OCI-LY7 (cell line): ENCODE measurements at regions not wholly inside any gene's neighbourhood (a gene's known extent, or its start where the extent isn't known, plus 50 kb on each side); places are given as distances from the start of the nearest gene placed in this dataset.

Experiments
- BruUV-seq: library from RNA; stranded (reverse); fragments of 400-500 nt; replicated peaks from 2 replicates; lab custom pipeline; 2021; lab: Mats Ljungman, UMichigan
- CTCF ChIA-PET: fragments of 300-600 bp; sonication (Branson Sonifier 250); formaldehyde crosslinking; loops from one replicate; lab custom pipeline; 2022; ENCODE audit warnings: antibody characterized with exemption; ENCODE audit not compliant: unreplicated experiment; lab: Charles Lee
- POLR2A ChIA-PET: fragments of 300-600 bp; sonication (Branson Sonifier 250); formaldehyde crosslinking; loops from one replicate; lab custom pipeline; 2022; ENCODE audit warnings: antibody characterized with exemption; lab: Charles Lee
- DNase-seq: peaks from one replicate; pipeline ENCODE4 v3.0.0-alpha.2; 2015; ENCODE audit warnings: low spot score
- H2AFZ ChIP-seq: fragments of 200-600 bp; sonication (generic), shearing (Covaris generic); 2 replicates; pipeline ENCODE4 v1.6.1; 2014; ENCODE audit warnings: mild to moderate bottlenecking, antibody characterized with exemption, low read length, moderate library complexity
- H3K27ac ChIP-seq: fragments of 200-600 bp; sonication (generic); 2 replicates; pipeline ENCODE4 v1.5.1; 2014; ENCODE audit warnings: mixed run types, low read depth, mild to moderate bottlenecking, moderate library complexity, low read length, inconsistent platforms; ENCODE audit not compliant: poor library complexity, severe bottlenecking
- H3K36me3 ChIP-seq: fragments of 200-600 bp; sonication (generic); 2 replicates; pipeline ENCODE4 v1.6.1; 2014; ENCODE audit warnings: mild to moderate bottlenecking, antibody characterized with exemption, low read length, moderate library complexity, mixed read lengths; ENCODE audit not compliant: insufficient read depth
- H3K4me1 ChIP-seq: fragments of 200-600 bp; sonication (generic); 2 replicates; pipeline ENCODE4 v1.5.1; 2014; ENCODE audit warnings: mild to moderate bottlenecking, low read length; ENCODE audit not compliant: insufficient read depth, poor library complexity, severe bottlenecking
- H3K4me2 ChIP-seq: fragments of 200-600 bp; sonication (generic); 2 replicates; pipeline ENCODE4 v1.6.1; 2014; ENCODE audit warnings: mild to moderate bottlenecking, low read length
- H3K4me3 ChIP-seq: fragments of 200-600 bp; sonication (generic); 2 replicates; pipeline ENCODE4 v1.5.1; 2014; ENCODE audit warnings: mild to moderate bottlenecking, low read depth, low read length; ENCODE audit not compliant: poor library complexity, severe bottlenecking
- H3K79me2 ChIP-seq: fragments of 200-600 bp; sonication (generic); 2 replicates; pipeline ENCODE4 v1.6.1; 2016; ENCODE audit warnings: low read depth, mild to moderate bottlenecking, low read length, moderate library complexity, mixed read lengths; ENCODE audit not compliant: insufficient read depth
- H3K9me2 ChIP-seq: fragments of 200-600 bp; sonication (generic); 2 replicates; pipeline ENCODE4 v1.6.1; 2016; ENCODE audit warnings: mild to moderate bottlenecking, low read length, mixed read lengths; ENCODE audit not compliant: insufficient read depth
- H3K9me3 ChIP-seq: fragments of 200-600 bp; sonication (generic); 2 replicates; pipeline ENCODE4 v1.6.1; 2014; ENCODE audit warnings: mild to moderate bottlenecking, mixed run types, low read length, mixed read lengths
- H4K20me1 ChIP-seq: fragments of 200-600 bp; sonication (generic); 2 replicates; pipeline ENCODE4 v1.6.1; 2014; ENCODE audit warnings: mild to moderate bottlenecking, antibody characterized with exemption, low read length, moderate library complexity, mixed read lengths; ENCODE audit not compliant: insufficient read depth
- EZH2phosphoT487 ChIP-seq: fragments of 200-600 bp; sonication (generic); IDR thresholded peaks from 2 replicates; pipeline ENCODE4 v1.6.1; 2018; ENCODE audit warnings: low read depth, borderline replicate concordance, mild to moderate bottlenecking, mixed run types, antibody characterized with exemption, low read length, moderate library complexity, mixed read lengths
- intact Hi-C: fragments of 100-400 bp; cut with micrococcal nuclease; formaldehyde crosslinking; loops from one replicate; pipeline ENCODE4 v1.10.0; 2022; ENCODE audit not compliant: unreplicated experiment
- TF ChIP-seq, protein P1 (sequence below): fragments of 200-600 bp; sonication (generic); conservative IDR thresholded peaks from 2 replicates; pipeline ENCODE4 v1.5.1; 2014; ENCODE audit warnings: mild to moderate bottlenecking, antibody characterized with exemption, low read length, moderate library complexity, mixed read lengths

DNA sequence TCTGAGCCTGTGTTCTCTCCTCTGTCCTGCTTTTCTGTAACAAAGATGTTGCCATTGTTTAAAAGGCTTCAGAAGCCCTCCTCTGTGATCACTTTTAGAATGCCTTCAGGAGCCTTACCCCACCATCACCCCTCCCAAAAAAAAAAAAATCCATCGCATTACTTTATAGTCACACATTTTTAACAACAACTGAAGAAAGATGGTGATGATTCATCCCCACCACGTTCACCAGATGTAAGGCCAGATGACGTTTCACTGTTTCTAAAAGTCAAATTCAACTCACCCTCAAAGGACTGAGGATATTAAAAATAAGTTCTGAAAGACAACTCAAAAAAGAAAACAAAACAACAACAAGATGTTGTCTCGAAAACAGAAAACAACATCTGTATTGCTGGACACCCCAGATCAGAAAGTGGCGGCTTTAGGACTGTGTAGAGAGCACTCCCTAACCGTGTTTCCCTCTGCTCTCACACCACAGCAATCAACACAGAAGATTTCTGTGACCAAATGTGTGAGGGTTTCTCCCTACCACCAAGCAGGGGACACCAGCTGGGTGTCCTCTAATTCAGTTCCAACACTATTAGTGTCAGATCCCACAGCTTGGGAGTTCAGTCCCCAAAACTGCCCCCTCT lies 61.9 kb upstream of the CREB1 start:
- no peaks in the 10 kb centered on the region for H3K36me3 ChIP-seq
- no peaks in the 10 kb centered on the region for H3K79me2 ChIP-seq
- no peaks in the 10 kb centered on the region for H4K20me1 ChIP-seq
- no TSS peak for BruUV-seq
- no peaks in the 10 kb centered on the region for H3K9me2 ChIP-seq
- no peak overlapping the region for H3K4me2 ChIP-seq
- H3K9me3 ChIP-seq: no peaks in the 10 kb centered on the region
- H2AFZ ChIP-seq: no peak overlapping the region
- TF ChIP-seq, protein P1, sequence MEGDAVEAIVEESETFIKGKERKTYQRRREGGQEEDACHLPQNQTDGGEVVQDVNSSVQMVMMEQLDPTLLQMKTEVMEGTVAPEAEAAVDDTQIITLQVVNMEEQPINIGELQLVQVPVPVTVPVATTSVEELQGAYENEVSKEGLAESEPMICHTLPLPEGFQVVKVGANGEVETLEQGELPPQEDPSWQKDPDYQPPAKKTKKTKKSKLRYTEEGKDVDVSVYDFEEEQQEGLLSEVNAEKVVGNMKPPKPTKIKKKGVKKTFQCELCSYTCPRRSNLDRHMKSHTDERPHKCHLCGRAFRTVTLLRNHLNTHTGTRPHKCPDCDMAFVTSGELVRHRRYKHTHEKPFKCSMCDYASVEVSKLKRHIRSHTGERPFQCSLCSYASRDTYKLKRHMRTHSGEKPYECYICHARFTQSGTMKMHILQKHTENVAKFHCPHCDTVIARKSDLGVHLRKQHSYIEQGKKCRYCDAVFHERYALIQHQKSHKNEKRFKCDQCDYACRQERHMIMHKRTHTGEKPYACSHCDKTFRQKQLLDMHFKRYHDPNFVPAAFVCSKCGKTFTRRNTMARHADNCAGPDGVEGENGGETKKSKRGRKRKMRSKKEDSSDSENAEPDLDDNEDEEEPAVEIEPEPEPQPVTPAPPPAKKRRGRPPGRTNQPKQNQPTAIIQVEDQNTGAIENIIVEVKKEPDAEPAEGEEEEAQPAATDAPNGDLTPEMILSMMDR: no peak
- TF ChIP-seq EZH2phosphoT487: no peak
- no peak overlapping the region for H3K4me3 ChIP-seq
- ChIA-PET CTCF (interaction anchor here (0.6 kb wide), 1 partner anchor 415 kb away, joined by 4 read pairs; no protein-coding TSS in a partner anchor), POLR2A (no interaction called here)
- H3K4me1 ChIP-seq: no peaks in the 10 kb centered on the region
- no peak for DNase-seq
- intact Hi-C loops: no loop called here
- H3K27ac ChIP-seq: no peak overlapping the region

DNA sequence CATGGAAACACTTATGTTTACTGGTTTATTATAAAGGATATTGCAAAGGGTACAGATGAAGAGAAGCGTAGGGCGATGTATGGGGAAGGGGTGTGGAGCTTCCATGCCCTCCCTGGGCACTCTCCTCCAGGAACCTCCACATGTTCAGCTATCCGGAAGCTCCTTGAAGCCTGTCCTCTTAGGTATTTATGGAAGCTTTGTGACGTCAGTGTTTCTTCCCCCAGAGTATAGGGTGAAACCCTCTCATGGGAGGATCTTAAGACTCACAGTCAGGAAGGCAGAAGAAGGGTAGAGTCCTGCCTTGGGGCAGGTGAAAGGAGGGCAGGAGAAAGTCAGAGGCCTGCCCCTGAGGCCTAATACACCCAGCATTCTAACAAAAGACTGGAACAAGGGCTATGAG lies 61.3 kb upstream of the CREB1 start:
- no peaks in the 10 kb centered on the region for H3K79me2 ChIP-seq
- CTCF ChIA-PET: no interaction called here

DNA sequence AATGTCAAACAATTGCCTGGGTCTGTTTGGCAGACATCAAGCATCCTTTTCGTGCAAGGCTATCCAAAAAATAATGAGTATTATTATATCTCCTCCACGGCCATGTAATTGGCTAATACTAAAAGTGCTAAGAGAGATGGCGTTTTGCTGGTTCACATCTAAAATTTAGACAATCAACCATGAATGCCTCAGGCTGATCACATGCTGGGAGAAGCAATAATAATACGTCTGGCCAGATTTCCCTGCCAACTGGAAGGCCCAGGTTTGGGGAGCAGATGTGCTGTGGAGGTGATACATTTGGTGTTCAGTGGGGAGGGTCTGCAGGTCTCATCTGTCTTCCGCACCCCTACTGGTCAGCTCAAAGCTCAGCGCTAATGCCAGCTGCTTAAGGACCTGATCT lies 60.3 kb upstream of the CREB1 start:
- POLR2A ChIA-PET: no interaction called here
- H3K4me2 ChIP-seq: no peak overlapping the region
- H3K79me2 ChIP-seq: no peaks in the 10 kb centered on the region
- DNase-seq: no peak
- no peaks in the 10 kb centered on the region for H4K20me1 ChIP-seq
- no peaks in the 10 kb centered on the region for H3K9me3 ChIP-seq
- no peaks in the 10 kb centered on the region for H3K36me3 ChIP-seq
- H2AFZ ChIP-seq: no peak overlapping the region
- BruUV-seq: no TSS peak
- TF ChIP-seq, protein P1: no peak
- TF ChIP-seq EZH2phosphoT487: no peak
- intact Hi-C loops: no loop called here
- no peak overlapping the region for H3K27ac ChIP-seq
- H3K9me2 ChIP-seq: no peaks in the 10 kb centered on the region
- no peaks in the 10 kb centered on the region for H3K4me1 ChIP-seq
- CTCF ChIA-PET: no interaction called here
- no peak overlapping the region for H3K4me3 ChIP-seq

More for the DNA sequence above, 61.3 kb upstream of the CREB1 start:
- Histone ChIP-seq H3K9me2 (no peaks in the 10 kb centered on the region), H3K9me3 (no peaks in the 10 kb centered on the region), H2AFZ (no peak overlapping the region), H4K20me1 (no peaks in the 10 kb centered on the region), H3K4me1 (no peaks in the 10 kb centered on the region), H3K4me2 (no peak overlapping the region), H3K4me3 (no peak overlapping the region), H3K36me3 (no peaks in the 10 kb centered on the region), H3K27ac (no peak overlapping the region)
- TF ChIP-seq, protein P1: no peak
- TF ChIP-seq EZH2phosphoT487: no peak
- intact Hi-C loops: no loop called here
- POLR2A ChIA-PET: interaction anchor here (0.7 kb wide), 1 partner anchor 281 kb away, joined by 3 read pairs; no protein-coding TSS in a partner anchor
- no TSS peak for BruUV-seq
- DNase-seq: no peak
